A549 (cell line): ENCODE measurements at regions not wholly inside any gene's neighbourhood (a gene's known extent, or its start where the extent isn't known, plus 50 kb on each side); places are given as distances from the start of the nearest gene placed in this dataset.

ENCODE experiments used
- ATAC-seq, 2 experiments: fragments of 200-7000 bp in 1 of 2; fragments of >200 bp in 1 of 2; cut with Nextera tagmentation in 1 of 2; cut with Tn5 transposase in 1 of 2; 3 replicates each; pipeline versions ENCODE4 v1.8.0 to v1.9.1; 2018 to 2020; ENCODE audit warnings: mild to moderate bottlenecking in 1 of 2, moderate library complexity in 1 of 2
- CTCF ChIA-PET: fragments of 300-600 bp; sonication (Branson Sonifier 250); formaldehyde crosslinking; extraction: SDS; loops from one replicate; lab custom pipeline; 2021; ENCODE audit warnings: antibody characterized with exemption, inconsistent platforms; lab: Yijun Ruan, JAX
- POLR2A ChIA-PET: fragments of 350-600 bp; formaldehyde crosslinking; extraction: SDS; loops from one replicate; lab custom pipeline; 2021; ENCODE audit warnings: antibody characterized with exemption, inconsistent platforms; lab: Yijun Ruan, JAX
- DNase-seq, 2 experiments: peaks; one replicate each; pipeline versions ENCODE4 v3.0.0 to v3.0.0-alpha.2; 2011 to 2016; ENCODE audit warnings: low read depth in 1 of 2, low spot score in 1 of 2
- FAIRE-seq: peaks from 2 replicates; lab custom pipeline; 2011; peaks lifted over from hg19 to GRCh38; lab: Jason Lieb, UNC
- H3K27ac ChIP-seq, 2 experiments: fragments of >200 bp; sonication (Bioruptor Twin); formaldehyde crosslinking; 3 replicates each; pipeline ENCODE4 v1.5.1; 2016 to 2017
- H3K4me1 ChIP-seq: fragments of >200 bp; sonication (Bioruptor Twin); formaldehyde crosslinking; 3 replicates; pipeline ENCODE4 v1.6.1; 2016
- H3K4me2 ChIP-seq: fragments of >200 bp; sonication (Bioruptor Twin); formaldehyde crosslinking; 3 replicates; pipeline ENCODE4 v1.6.1; 2016
- H3K4me3 ChIP-seq: fragments of >200 bp; sonication (Bioruptor Twin); formaldehyde crosslinking; 3 replicates; pipeline ENCODE4 v1.5.1; 2016
- H3K9me3 ChIP-seq: fragments of >200 bp; sonication (Bioruptor Twin); formaldehyde crosslinking; 3 replicates; pipeline ENCODE4 v1.6.1; 2016
- CBX2 ChIP-seq: fragments of 200-600 bp; sonication (generic); IDR thresholded peaks from 2 replicates; pipeline ENCODE4 v1.6.1; 2016; ENCODE audit warnings: low read depth, mild to moderate bottlenecking, borderline replicate concordance
- EHF ChIP-seq: fragments of 250-450 bp; sonication (Bioruptor Pico); IDR thresholded peaks from 2 replicates; pipeline ENCODE4 v1.5.0; 2020; ENCODE audit warnings: mild to moderate bottlenecking
- EP300 ChIP-seq, 2 experiments: fragments of >200 bp; sonication (Bioruptor Twin); formaldehyde crosslinking; IDR thresholded peaks; 2 replicates in 1 of 2; 3 replicates in 1 of 2; pipeline ENCODE4 v1.6.1; 2016 to 2017
- ESRRA ChIP-seq: fragments of 150-350 bp; IDR thresholded peaks from 2 replicates; pipeline ENCODE4 v1.6.1; 2014; ENCODE audit warnings: mild to moderate bottlenecking, low read length, borderline replicate concordance
- FOSB ChIP-seq: fragments of 250-450 bp; sonication (Bioruptor Pico); IDR thresholded peaks from 2 replicates; pipeline ENCODE4 v1.5.0; 2020; ENCODE audit warnings: mild to moderate bottlenecking, moderate library complexity
- HDAC2 ChIP-seq: fragments of 200-600 bp; sonication (generic); IDR thresholded peaks from 2 replicates; pipeline ENCODE4 v1.6.1; 2016
- HEYL ChIP-seq: fragments of 250-450 bp; sonication (Bioruptor Pico); IDR thresholded peaks from 2 replicates; pipeline ENCODE4 v1.8.0; 2021; ENCODE audit warnings: mild to moderate bottlenecking, moderate library complexity
- HOXA7 ChIP-seq: fragments of 250-450 bp; sonication (Bioruptor Pico); IDR thresholded peaks from 2 replicates; pipeline ENCODE4 v1.5.0; 2020; ENCODE audit warnings: mild to moderate bottlenecking, moderate library complexity
- HOXB5 ChIP-seq: fragments of 250-450 bp; sonication (Bioruptor Pico); IDR thresholded peaks from 2 replicates; pipeline ENCODE4 v1.5.0; 2020; ENCODE audit warnings: mild to moderate bottlenecking, moderate library complexity
- JUNB ChIP-seq: fragments of >200 bp; sonication (Bioruptor Twin); formaldehyde crosslinking; IDR thresholded peaks from 2 replicates; pipeline ENCODE4 v1.6.1; 2016
- MAFK ChIP-seq: fragments of 450-650 bp; IDR thresholded peaks from 2 replicates; pipeline ENCODE4 v1.6.1; 2014; ENCODE audit not compliant: partially characterized antibody
- MAZ ChIP-seq: fragments of 150-350 bp; IDR thresholded peaks from 2 replicates; pipeline ENCODE4 v1.6.1; 2014; ENCODE audit warnings: antibody characterized with exemption, low read depth, low read length, borderline replicate concordance
- NFE2L2 ChIP-seq: fragments of 150-350 bp; conservative IDR thresholded peaks from 2 replicates; pipeline ENCODE4 v1.6.1; 2014; ENCODE audit warnings: low read length
- NPAS2 ChIP-seq: fragments of 250-450 bp; sonication (Bioruptor Pico); IDR thresholded peaks from 2 replicates; pipeline ENCODE4 v1.8.0; 2022; ENCODE audit warnings: mild to moderate bottlenecking, moderate library complexity, borderline replicate concordance
- NR3C1 ChIP-seq: fragments of >200 bp; sonication (Bioruptor Twin); formaldehyde crosslinking; IDR thresholded peaks from 3 replicates; pipeline ENCODE4 v1.6.1; 2017
- RCOR1 ChIP-seq: fragments of 150-350 bp; IDR thresholded peaks from 2 replicates; pipeline ENCODE4 v1.6.1; 2014; ENCODE audit warnings: antibody characterized with exemption, low read length, low read depth
- RNF2 ChIP-seq: fragments of 200-600 bp; sonication (generic); IDR thresholded peaks from 2 replicates; pipeline ENCODE4 v1.6.1; 2016; ENCODE audit warnings: low read depth, mild to moderate bottlenecking, antibody characterized with exemption, moderate library complexity, borderline replicate concordance
- USF2 ChIP-seq: fragments of 450-650 bp; IDR thresholded peaks from 2 replicates; pipeline ENCODE4 v1.6.1; 2014; ENCODE audit warnings: antibody characterized with exemption
- WGBS: methylation state at CpG from one replicate; pipeline ENCODE4 v1.1.6; 2017; ENCODE audit errors: missing lambda C conversion rate; 5-methylcytosine and 5-hydroxymethylcytosine counted together
- TF ChIP-seq, protein P1 (sequence below): fragments of 200-600 bp; sonication (generic); IDR thresholded peaks from 2 replicates; pipeline ENCODE4 v1.6.1; 2016; ENCODE audit warnings: antibody characterized with exemption, mild to moderate bottlenecking, moderate library complexity
- TF ChIP-seq, protein P2 (sequence below): fragments of >200 bp; sonication (Bioruptor Twin); formaldehyde crosslinking; IDR thresholded peaks from 3 replicates; pipeline ENCODE4 v1.5.1; 2016
- TF ChIP-seq, protein P3 (sequence below): IDR thresholded peaks from 2 replicates; pipeline ENCODE4 v1.6.1; 2012

GRCh38 chr10:35726846-35727245 is 84.8 kb upstream of the FZD8 start:
- TF ChIP-seq NFE2L2 (no peak), HDAC2 (no peak), MAZ (no peak), FOSB (CRISPR knock-in tag) (no peak), NPAS2 (CRISPR knock-in tag) (no peak), ESRRA (no peak), EP300 (IDR thresholded peaks at IDR 0.05) (no peak), NR3C1 (no peak), JUNB (no peak), CBX2 (no peak)
- ChIA-PET POLR2A (no interaction called here), CTCF (no interaction called here)
- no peak for FAIRE-seq
- 45% methylated on average over 2 of the region's 2 CpGs for WGBS
- H3K27ac ChIP-seq, result no peak overlapping the region
- no peaks in the 10 kb centered on the region for H3K9me3 ChIP-seq
- DNase-seq, result no peak
- H3K4me1 ChIP-seq, result no peaks in the 10 kb centered on the region
- no peak overlapping the region for H3K4me3 ChIP-seq
- no peak for ATAC-seq
- H3K4me2 ChIP-seq, result no peak overlapping the region

DNA sequence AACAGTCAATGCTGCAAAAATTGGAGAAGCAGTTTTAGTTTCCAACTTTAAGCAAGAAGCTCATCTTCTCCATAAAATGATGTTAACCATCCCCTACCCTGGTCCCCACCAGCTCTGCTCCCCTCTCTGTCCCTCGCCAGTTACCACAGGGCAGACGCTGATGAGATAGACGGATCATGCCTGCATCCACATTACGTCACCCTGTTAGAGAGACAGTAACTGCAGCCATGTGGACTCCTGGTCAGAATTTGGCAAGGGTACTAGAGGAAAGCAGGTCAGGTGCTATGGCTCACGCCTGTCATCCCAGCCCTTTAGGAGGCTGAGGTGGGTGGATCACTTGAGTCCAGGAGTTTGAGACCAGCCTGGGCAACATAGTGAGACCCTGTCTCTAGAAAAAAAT is 81.9 kb upstream of the FZD8 start:
- no peak for TF ChIP-seq HEYL (CRISPR knock-in tag)
- TF ChIP-seq HDAC2, result no peak
- no peak for TF ChIP-seq MAFK
- TF ChIP-seq HOXA7 (CRISPR knock-in tag), result no peak
- TF ChIP-seq MAZ, result no peak
- TF ChIP-seq EHF (CRISPR knock-in tag), result no peak
- TF ChIP-seq RCOR1, result no peak
- TF ChIP-seq HOXB5, result no peak
- TF ChIP-seq, protein P1, sequence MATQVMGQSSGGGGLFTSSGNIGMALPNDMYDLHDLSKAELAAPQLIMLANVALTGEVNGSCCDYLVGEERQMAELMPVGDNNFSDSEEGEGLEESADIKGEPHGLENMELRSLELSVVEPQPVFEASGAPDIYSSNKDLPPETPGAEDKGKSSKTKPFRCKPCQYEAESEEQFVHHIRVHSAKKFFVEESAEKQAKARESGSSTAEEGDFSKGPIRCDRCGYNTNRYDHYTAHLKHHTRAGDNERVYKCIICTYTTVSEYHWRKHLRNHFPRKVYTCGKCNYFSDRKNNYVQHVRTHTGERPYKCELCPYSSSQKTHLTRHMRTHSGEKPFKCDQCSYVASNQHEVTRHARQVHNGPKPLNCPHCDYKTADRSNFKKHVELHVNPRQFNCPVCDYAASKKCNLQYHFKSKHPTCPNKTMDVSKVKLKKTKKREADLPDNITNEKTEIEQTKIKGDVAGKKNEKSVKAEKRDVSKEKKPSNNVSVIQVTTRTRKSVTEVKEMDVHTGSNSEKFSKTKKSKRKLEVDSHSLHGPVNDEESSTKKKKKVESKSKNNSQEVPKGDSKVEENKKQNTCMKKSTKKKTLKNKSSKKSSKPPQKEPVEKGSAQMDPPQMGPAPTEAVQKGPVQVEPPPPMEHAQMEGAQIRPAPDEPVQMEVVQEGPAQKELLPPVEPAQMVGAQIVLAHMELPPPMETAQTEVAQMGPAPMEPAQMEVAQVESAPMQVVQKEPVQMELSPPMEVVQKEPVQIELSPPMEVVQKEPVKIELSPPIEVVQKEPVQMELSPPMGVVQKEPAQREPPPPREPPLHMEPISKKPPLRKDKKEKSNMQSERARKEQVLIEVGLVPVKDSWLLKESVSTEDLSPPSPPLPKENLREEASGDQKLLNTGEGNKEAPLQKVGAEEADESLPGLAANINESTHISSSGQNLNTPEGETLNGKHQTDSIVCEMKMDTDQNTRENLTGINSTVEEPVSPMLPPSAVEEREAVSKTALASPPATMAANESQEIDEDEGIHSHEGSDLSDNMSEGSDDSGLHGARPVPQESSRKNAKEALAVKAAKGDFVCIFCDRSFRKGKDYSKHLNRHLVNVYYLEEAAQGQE, result no peak
- TF ChIP-seq, protein P2, sequence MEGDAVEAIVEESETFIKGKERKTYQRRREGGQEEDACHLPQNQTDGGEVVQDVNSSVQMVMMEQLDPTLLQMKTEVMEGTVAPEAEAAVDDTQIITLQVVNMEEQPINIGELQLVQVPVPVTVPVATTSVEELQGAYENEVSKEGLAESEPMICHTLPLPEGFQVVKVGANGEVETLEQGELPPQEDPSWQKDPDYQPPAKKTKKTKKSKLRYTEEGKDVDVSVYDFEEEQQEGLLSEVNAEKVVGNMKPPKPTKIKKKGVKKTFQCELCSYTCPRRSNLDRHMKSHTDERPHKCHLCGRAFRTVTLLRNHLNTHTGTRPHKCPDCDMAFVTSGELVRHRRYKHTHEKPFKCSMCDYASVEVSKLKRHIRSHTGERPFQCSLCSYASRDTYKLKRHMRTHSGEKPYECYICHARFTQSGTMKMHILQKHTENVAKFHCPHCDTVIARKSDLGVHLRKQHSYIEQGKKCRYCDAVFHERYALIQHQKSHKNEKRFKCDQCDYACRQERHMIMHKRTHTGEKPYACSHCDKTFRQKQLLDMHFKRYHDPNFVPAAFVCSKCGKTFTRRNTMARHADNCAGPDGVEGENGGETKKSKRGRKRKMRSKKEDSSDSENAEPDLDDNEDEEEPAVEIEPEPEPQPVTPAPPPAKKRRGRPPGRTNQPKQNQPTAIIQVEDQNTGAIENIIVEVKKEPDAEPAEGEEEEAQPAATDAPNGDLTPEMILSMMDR, result no peak
- TF ChIP-seq RNF2, result no peak
- TF ChIP-seq, protein P3, sequence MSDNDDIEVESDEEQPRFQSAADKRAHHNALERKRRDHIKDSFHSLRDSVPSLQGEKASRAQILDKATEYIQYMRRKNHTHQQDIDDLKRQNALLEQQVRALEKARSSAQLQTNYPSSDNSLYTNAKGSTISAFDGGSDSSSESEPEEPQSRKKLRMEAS, result no peak
- TF ChIP-seq USF2, result no peak
- 49% methylated on average over 5 of the region's 5 CpGs for WGBS
- Histone ChIP-seq H3K4me3 (no peak overlapping the region), H3K9me3 (no peaks in the 10 kb centered on the region), H3K27ac (no peak overlapping the region), H3K4me1 (no peaks in the 10 kb centered on the region), H3K4me2 (no peak overlapping the region)
- CTCF ChIA-PET, result interaction anchor here (1.0 kb wide), 1 partner anchor 9 kb away, joined by 4 read pairs; no protein-coding TSS in a partner anchor
- FAIRE-seq (no peak), DNase-seq (no peak), ATAC-seq (no peak)
- POLR2A ChIA-PET, result no interaction called here
